ENCODE measurements at regions not wholly inside any gene's neighbourhood (a gene's known extent, or its start where the extent isn't known, plus 50 kb on each side); places are given as distances from the start of the nearest gene placed in this dataset.

DNA sequence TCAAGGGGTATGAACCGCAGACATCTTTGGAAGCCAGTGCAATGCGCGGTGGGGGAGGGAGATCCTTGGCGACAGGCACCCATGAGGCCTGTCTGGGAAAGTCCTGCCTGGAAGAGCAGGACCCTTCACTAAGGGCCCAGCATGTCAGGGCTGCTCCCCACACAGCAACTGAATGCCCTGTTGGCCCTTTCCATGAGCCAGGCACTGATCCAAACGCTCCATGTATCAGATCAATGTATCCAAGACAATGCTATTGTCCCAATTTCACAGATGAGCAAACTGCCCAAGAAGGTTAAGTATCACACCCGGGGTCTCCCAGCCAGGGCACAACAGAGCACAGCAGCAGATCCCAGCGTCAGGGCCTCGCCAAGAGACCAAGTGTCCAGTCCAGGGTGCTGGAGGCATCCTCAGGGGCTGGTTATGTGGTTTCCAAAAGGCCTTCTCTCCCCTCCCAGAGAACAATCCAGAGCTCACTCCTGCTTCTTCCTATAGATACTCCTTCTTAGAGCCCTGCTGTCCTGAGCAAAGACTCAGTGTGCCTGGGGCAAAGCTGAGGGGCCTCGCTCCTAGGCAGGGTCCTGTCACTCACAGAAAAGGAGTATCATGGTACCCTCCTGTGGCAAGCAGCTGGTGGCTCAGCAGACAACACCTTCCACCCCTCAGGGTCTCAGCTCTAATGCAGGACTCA lies 328.0 kb downstream of the NPHP4 start:
- no peaks in the 10 kb centered on the region for H3K9me3 ChIP-seq (ENCODE audit: control insufficient read depth, low read depth, low read length)
- H3K27me3 ChIP-seq (ENCODE audit: control insufficient read depth, insufficient read depth, low read length): no peaks in the 10 kb centered on the region
- no peak overlapping the region for H3K9ac ChIP-seq (ENCODE audit: low read length)
- no peaks in the 10 kb centered on the region for H3K4me1 ChIP-seq (ENCODE audit: control insufficient read depth, low read depth, low read length)
- H3K27ac ChIP-seq (ENCODE audit: low read length): no peak overlapping the region
- no peaks in the 10 kb centered on the region for H3K36me3 ChIP-seq (ENCODE audit: control insufficient read depth, low read depth, low read length)
- H3K4me3 ChIP-seq (ENCODE audit: low read length): no peak overlapping the region

DNA sequence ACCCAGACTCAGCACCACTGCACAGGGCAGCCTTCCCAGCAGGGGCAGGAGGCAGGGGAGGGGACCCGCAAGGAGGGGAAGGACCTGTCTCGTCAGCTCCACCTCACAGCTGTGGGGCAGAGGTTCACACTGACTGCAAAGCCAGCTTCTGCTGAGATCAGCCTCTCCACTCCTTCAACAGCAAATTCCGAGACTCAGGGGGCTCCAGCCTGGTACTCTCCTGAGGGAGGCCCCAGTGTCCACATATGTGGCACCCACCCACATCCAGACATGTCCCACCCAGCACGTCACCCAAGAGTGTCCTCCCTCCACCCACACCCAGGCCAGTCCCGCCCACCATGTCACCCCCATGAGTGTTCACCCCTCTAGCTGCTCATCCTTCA lies 329.5 kb downstream of the NPHP4 start:
- H3K36me3 ChIP-seq (ENCODE audit: control insufficient read depth, low read depth, low read length): no peaks in the 10 kb centered on the region
- no peak overlapping the region for H3K27ac ChIP-seq (ENCODE audit: low read length)
- no peak overlapping the region for H3K4me3 ChIP-seq (ENCODE audit: low read length)
- H3K27me3 ChIP-seq (ENCODE audit: control insufficient read depth, insufficient read depth, low read length): no peaks in the 10 kb centered on the region
- no peaks in the 10 kb centered on the region for H3K4me1 ChIP-seq (ENCODE audit: control insufficient read depth, low read depth, low read length)
- H3K9ac ChIP-seq (ENCODE audit: low read length): no peak overlapping the region
- H3K9me3 ChIP-seq (ENCODE audit: control insufficient read depth, low read depth, low read length): no peaks in the 10 kb centered on the region

DNA sequence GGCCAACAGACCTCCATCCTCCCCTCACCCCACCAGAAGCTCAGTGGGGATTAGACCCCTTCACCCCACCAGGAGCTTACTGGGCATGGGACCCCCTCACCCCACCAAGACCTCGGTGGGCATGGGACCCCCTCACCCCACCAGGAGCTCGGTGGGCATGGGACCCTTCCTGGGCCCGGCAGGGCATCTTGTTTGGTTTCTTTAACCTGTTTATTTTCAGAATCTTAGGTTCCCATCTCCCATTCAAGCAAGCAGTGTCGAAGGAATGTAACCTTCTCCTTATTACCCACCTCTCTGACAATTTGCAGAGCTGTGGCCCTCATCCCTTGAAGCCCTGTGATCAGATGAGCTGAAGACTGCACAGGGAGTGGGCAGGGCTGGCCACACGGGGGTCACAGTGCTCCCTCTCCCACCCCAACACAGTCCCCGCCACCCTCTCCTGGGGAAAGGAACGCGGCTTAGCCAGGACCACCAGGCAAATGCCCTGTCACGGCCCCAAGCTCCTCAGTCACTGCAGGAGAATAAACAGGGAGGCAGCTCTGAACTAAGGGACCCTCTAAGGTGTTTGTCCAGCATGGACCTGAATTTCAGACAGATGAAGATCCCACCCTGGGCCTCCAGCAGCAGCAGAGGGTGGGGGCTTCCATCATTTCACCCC lies 330.0 kb downstream of the NPHP4 start:
- H3K9me3 ChIP-seq (ENCODE audit: control insufficient read depth, low read depth, low read length): no peaks in the 10 kb centered on the region
- no peak overlapping the region for H3K9ac ChIP-seq (ENCODE audit: low read length)
- H3K4me1 ChIP-seq (ENCODE audit: control insufficient read depth, low read depth, low read length): no peaks in the 10 kb centered on the region
- no peak overlapping the region for H3K4me3 ChIP-seq (ENCODE audit: low read length)
- no peak overlapping the region for H3K27ac ChIP-seq (ENCODE audit: low read length)
- no peaks in the 10 kb centered on the region for H3K36me3 ChIP-seq (ENCODE audit: control insufficient read depth, low read depth, low read length)
- no peaks in the 10 kb centered on the region for H3K27me3 ChIP-seq (ENCODE audit: control insufficient read depth, insufficient read depth, low read length)

DNA sequence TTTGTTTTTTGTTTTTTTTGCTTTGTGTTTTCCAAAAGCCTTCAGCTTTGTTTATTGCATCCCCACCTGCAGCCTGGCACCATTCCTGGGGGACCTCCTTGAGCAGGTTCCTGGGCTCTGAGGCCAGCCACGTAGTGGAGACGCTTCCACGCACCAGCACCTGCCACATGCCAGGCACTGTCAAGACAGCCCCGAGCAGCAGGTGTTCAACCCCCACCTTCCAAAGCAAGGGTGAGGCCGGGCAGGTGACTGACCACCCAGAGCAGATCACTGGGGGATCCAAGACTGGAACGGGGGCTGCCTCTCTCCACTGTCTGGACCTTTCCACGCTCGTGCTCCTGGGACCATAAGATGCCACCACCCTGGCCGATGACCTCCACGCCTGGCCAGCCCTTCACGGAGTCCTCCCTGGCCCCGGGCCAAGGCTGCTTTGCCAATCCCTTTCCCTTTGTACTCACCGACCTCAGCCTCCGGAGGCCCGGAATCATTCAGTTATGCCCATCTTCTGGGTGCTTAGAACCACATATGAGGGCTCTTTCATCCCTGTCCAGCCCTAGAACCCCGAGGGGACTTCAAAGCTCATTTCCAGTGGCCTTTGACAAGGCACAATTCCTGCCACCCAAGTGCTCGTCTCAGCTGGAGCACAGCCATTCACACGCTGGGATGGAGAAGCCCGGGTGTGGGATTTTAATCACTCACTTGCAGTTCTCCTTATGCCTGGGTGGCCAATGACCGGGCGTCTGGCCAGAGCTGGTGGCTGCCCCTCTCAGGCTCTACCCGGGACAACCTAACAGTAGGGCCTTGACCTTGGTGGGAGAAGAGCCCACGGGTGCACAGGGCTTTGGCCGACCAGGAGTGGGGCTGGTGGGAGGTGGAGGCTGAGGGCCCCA lies 330.8 kb downstream of the NPHP4 start:
- no peak overlapping the region for H3K9ac ChIP-seq (ENCODE audit: low read length)
- H3K27ac ChIP-seq (ENCODE audit: low read length): no peak overlapping the region
- H3K4me1 ChIP-seq (ENCODE audit: control insufficient read depth, low read depth, low read length): no peaks in the 10 kb centered on the region
- no peaks in the 10 kb centered on the region for H3K36me3 ChIP-seq (ENCODE audit: control insufficient read depth, low read depth, low read length)
- H3K9me3 ChIP-seq (ENCODE audit: control insufficient read depth, low read depth, low read length): no peaks in the 10 kb centered on the region
- no peak overlapping the region for H3K4me3 ChIP-seq (ENCODE audit: low read length)
- H3K27me3 ChIP-seq (ENCODE audit: control insufficient read depth, insufficient read depth, low read length): no peaks in the 10 kb centered on the region

DNA sequence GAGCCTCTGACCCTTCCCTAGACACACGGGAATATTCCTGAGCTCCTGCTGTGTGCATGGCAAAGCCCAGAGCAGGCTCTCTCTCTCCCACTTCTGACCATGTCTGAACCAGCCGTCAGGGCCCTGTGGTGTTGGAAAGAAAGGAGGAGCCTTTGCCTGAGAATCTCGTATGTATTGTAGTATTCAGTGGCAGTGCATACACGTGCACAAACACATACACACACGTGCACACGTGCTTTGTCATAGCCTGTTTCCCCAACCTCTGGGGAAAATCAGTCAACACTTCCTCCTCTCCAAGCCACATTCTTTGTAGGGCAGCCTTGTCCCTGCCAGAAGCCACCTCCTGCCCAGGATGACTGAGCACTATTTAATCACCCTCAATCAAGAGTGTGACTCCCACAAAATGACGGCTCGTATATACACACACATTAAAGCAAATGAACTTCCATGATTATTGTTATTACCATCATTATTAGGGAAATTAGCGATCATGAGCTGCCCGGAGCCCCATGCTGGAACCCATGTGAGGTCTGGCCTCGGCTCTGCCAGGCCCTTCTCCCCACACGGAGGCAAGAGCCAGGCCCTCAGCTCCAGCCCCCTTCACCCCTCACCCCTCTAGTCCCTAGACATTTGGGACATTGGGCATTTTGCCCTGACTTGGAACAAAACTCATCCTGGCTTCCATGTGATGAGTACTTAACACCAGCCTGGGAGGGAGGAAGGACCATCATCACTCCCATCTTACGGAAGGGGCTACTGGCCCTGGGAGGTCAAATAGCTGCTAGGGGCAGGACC lies 331.9 kb downstream of the NPHP4 start:
- no peaks in the 10 kb centered on the region for H3K4me1 ChIP-seq (ENCODE audit: control insufficient read depth, low read depth, low read length)
- H3K9ac ChIP-seq (ENCODE audit: low read length): no peak overlapping the region
- H3K27me3 ChIP-seq (ENCODE audit: control insufficient read depth, insufficient read depth, low read length): no peaks in the 10 kb centered on the region
- no peak overlapping the region for H3K27ac ChIP-seq (ENCODE audit: low read length)
- H3K36me3 ChIP-seq (ENCODE audit: control insufficient read depth, low read depth, low read length): no peaks in the 10 kb centered on the region
- no peaks in the 10 kb centered on the region for H3K9me3 ChIP-seq (ENCODE audit: control insufficient read depth, low read depth, low read length)
- no peak overlapping the region for H3K4me3 ChIP-seq (ENCODE audit: low read length)

DNA sequence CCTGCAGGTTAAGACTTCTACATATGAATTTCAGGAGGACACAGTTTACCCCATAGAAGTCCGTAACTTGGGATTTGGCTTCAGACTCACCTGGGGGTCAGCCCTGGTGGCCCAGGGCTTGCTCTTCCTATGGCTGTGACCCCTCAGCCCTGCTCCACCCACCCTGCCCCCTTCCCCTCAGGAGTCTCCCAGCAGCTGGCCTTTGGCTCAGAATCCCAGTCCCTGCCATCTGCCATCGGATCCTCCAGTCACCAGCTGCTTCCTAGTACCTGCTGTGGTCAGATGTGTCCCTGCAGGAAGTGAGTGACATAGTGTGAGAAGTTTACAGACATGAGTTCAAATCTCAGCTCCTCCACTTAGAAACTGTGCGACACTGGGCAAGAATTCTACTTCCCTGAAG lies 332.6 kb downstream of the NPHP4 start:
- H3K27me3 ChIP-seq (ENCODE audit: control insufficient read depth, insufficient read depth, low read length): no peaks in the 10 kb centered on the region
- no peak overlapping the region for H3K9ac ChIP-seq (ENCODE audit: low read length)
- no peaks in the 10 kb centered on the region for H3K4me1 ChIP-seq (ENCODE audit: control insufficient read depth, low read depth, low read length)
- no peak overlapping the region for H3K27ac ChIP-seq (ENCODE audit: low read length)
- H3K36me3 ChIP-seq (ENCODE audit: control insufficient read depth, low read depth, low read length): no peaks in the 10 kb centered on the region
- no peak overlapping the region for H3K4me3 ChIP-seq (ENCODE audit: low read length)
- H3K9me3 ChIP-seq (ENCODE audit: control insufficient read depth, low read depth, low read length): no peaks in the 10 kb centered on the region

DNA sequence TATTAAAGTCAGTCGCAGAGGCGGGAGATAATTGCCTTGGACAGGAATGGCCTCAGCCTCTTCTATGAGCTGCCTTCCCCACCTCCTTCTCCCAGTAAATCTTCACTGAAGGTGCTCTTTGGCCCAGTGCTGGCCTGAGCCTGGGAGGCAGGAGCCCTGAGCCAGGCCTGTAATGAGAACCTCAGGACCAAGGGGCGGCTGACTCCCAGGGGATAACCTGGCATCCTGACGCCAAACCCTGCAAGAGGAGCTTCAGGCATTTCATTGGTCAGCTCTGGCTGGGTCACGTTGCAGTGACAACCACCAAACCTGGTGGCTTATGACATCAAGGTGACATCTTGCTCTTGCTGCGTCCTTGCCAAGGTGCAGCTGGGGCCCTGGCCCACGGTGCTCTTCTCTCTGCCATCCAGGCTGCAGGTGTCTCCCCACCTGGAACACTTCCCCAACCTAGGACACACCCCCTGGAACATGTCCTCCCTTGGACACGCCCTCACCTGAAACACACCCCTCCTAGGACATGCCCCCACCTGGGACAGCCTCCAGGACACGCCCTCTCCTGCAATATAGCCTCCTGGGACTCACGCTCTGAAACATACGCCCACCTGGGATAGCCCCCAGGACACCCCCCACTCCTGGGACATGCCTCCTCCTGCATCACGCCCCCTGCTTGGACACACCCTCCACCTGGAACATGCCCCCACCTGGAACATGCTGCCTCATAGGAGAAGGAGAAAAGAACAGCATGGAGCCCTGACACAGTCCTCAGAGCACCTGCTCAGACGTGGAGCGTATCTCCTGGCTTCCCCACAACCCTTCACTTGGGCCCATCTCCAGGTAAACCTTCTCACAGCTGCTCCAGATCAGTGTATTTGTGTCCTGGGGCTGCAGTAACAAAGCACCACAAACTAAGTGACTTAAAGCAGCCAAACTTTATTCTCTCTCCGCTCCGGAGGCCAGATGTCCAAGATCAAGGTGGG lies 333.6 kb downstream of the NPHP4 start:
- Histone ChIP-seq H3K36me3 (ENCODE audit: control insufficient read depth, low read depth, low read length) (no peaks in the 10 kb centered on the region), H3K27ac (ENCODE audit: low read length) (no peak overlapping the region), H3K4me3 (ENCODE audit: low read length) (no peak overlapping the region), H3K4me1 (ENCODE audit: control insufficient read depth, low read depth, low read length) (no peaks in the 10 kb centered on the region), H3K9me3 (ENCODE audit: control insufficient read depth, low read depth, low read length) (no peaks in the 10 kb centered on the region), H3K27me3 (ENCODE audit: control insufficient read depth, insufficient read depth, low read length) (no peaks in the 10 kb centered on the region), H3K9ac (ENCODE audit: low read length) (no peak overlapping the region)

DNA sequence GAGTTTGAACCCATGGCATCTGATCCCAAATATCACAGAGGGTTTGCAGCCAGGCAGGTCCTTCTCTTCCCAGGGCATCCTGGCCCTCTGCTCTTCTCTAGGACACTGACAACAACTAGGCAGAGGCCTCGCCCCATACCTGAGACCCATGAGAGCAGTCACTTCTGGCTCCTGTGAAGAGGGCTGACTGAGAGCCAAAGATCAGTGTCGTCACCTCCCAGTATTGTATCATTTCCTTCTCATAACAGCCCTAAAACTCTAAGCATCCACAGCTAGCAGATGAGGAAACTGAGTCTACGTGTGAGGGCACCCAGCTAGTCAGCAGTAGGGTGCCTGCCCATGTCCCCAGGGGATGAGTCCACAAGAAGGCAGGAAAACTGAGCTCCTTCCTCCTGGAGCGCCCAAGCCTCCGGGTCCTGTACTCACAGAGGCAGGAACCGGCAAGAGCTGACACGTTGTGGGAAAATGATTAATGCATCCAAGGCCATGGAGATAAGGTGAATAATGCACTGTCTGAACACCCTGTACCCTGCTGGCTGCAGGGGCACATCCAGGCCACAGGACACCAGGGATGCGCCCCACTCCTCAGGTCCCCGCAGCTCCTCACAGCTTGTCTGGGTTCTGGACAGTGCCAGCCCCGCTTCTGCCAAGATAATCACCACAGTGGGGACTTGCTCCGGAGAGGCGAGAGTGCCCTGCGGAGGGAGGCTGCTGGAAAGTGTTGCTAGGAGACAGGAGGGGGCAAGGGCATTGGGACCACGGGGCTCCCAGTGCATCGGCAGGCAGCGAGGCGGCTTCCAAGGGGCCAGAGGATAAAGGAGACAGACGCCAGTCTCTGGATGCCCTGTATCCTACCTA lies 340.0 kb downstream of the NPHP4 start:
- H3K27me3 ChIP-seq (ENCODE audit: control insufficient read depth, insufficient read depth, low read length): no peaks in the 10 kb centered on the region
- no peaks in the 10 kb centered on the region for H3K36me3 ChIP-seq (ENCODE audit: control insufficient read depth, low read depth, low read length)
- H3K4me1 ChIP-seq (ENCODE audit: control insufficient read depth, low read depth, low read length): peaks cover 9% of the 10 kb centered on the region
- no peaks in the 10 kb centered on the region for H3K9me3 ChIP-seq (ENCODE audit: control insufficient read depth, low read depth, low read length)
- H3K9ac ChIP-seq (ENCODE audit: low read length): no peak overlapping the region
- peak overlapping the region; percentile 29 for H3K4me3 ChIP-seq (ENCODE audit: low read length)
- H3K27ac ChIP-seq (ENCODE audit: low read length): no peak overlapping the region

DNA sequence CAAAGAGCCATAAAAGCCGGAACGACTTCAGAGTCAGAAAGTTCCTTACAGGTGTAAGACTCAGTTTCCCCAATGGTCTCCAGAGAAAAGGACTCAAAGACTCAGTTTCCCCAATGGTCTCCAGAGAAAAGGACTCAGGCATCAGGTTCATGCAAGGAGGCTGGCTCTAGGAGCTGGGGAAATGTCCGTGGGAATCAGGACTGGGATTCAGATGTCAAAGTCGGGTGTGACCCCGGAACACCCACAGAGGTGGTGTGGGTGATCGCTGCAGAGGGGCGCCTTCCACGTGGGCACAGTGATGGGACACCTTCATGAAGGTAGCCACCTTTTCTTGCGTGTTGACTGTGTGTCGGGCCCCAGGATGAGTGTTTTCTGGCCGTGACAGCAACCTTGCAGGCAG lies 340.8 kb downstream of the NPHP4 start:
- Histone ChIP-seq H3K4me1 (ENCODE audit: control insufficient read depth, low read depth, low read length) (peaks cover 9% of the 10 kb centered on the region), H3K36me3 (ENCODE audit: control insufficient read depth, low read depth, low read length) (no peaks in the 10 kb centered on the region), H3K9me3 (ENCODE audit: control insufficient read depth, low read depth, low read length) (no peaks in the 10 kb centered on the region), H3K9ac (ENCODE audit: low read length) (no peak overlapping the region), H3K4me3 (ENCODE audit: low read length) (no peak overlapping the region), H3K27me3 (ENCODE audit: control insufficient read depth, insufficient read depth, low read length) (no peaks in the 10 kb centered on the region), H3K27ac (ENCODE audit: low read length) (no peak overlapping the region)

DNA sequence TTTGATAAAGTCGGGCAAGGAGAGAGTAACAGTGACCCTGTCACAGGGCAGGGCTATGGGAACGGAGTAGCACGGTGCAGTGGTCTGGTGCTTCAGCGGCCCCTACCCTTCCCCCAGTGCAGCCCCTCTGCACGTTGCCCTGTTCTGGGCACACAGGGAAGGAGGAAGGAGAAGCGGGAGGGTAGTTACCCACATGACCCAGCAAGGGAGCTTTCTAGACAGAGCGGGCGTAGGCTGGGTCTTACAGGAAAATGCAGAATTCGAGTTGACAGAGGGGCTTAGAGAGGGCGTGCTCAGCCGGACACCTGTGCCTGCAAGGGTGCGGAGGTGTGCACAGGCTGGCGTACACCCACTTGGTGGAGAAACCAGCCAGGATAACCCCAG lies 341.2 kb downstream of the NPHP4 start:
- no peaks in the 10 kb centered on the region for H3K36me3 ChIP-seq (ENCODE audit: control insufficient read depth, low read depth, low read length)
- no peak overlapping the region for H3K4me3 ChIP-seq (ENCODE audit: low read length)
- H3K27ac ChIP-seq (ENCODE audit: low read length): no peak overlapping the region
- no peaks in the 10 kb centered on the region for H3K9me3 ChIP-seq (ENCODE audit: control insufficient read depth, low read depth, low read length)
- peaks cover 9% of the 10 kb centered on the region for H3K4me1 ChIP-seq (ENCODE audit: control insufficient read depth, low read depth, low read length)
- no peak overlapping the region for H3K9ac ChIP-seq (ENCODE audit: low read length)
- H3K27me3 ChIP-seq (ENCODE audit: control insufficient read depth, insufficient read depth, low read length): no peaks in the 10 kb centered on the region
